IMR-90 (cell line): ENCODE measurements at regions not wholly inside any gene's neighbourhood (a gene's known extent, or its start where the extent isn't known, plus 50 kb on each side); places are given as distances from the start of the nearest gene placed in this dataset.

Experiments
- ATAC-seq: fragments of 200-7000 bp; cut with Tn5 transposase; 2 replicates; pipeline ENCODE4 v1.9.1; 2020; ENCODE audit warnings: low read depth, mild to moderate bottlenecking, moderate library complexity
- BruUV-seq: library from RNA; stranded (reverse); fragments of 400-500 nt; replicated peaks from 2 replicates; lab custom pipeline; 2021; lab: Mats Ljungman, UMichigan
- CTCF ChIA-PET: fragments of 300-600 bp; formaldehyde crosslinking; extraction: SDS; loops from one replicate; lab custom pipeline; 2021; ENCODE audit warnings: antibody characterized with exemption; lab: Yijun Ruan, JAX
- POLR2A ChIA-PET: fragments of 300-600 bp; sonication (Branson Sonifier 250); formaldehyde crosslinking; loops from one replicate; lab custom pipeline; 2022; ENCODE audit warnings: antibody characterized with exemption; ENCODE audit not compliant: unreplicated experiment; lab: Charles Lee
- DNase-seq: peaks from one replicate; pipeline ENCODE4 v3.0.0; 2013
- H2AFZ ChIP-seq: replicated peaks from 2 replicates; pipeline ENCODE3; 2013; ENCODE audit warnings: low read length, mild to moderate bottlenecking; ENCODE audit not compliant: poor library complexity
- H2AK5ac ChIP-seq: 2 replicates; pipeline ENCODE4 v1.6.1; 2013; ENCODE audit warnings: low read depth, low read length, inconsistent platforms
- H2AK9ac ChIP-seq: replicated peaks from 2 replicates; pipeline ENCODE3; 2013; ENCODE audit warnings: mild to moderate bottlenecking, low read depth, low read length, moderate library complexity; ENCODE audit not compliant: poor library complexity
- H2BK120ac ChIP-seq: 2 replicates; pipeline ENCODE4 v1.6.1; 2013; ENCODE audit warnings: low read depth, low read length, inconsistent platforms
- H2BK15ac ChIP-seq: 3 replicates; pipeline ENCODE4 v1.6.1; 2013; ENCODE audit warnings: low read depth, low read length, inconsistent platforms
- H2BK20ac ChIP-seq: 2 replicates; pipeline ENCODE4 v1.6.1; 2013; ENCODE audit warnings: low read depth, mild to moderate bottlenecking, inconsistent platforms, low read length, moderate library complexity
- H2BK5ac ChIP-seq: 2 replicates; pipeline ENCODE4 v1.6.1; 2013; ENCODE audit warnings: mild to moderate bottlenecking, low read depth, low read length, inconsistent platforms; ENCODE audit not compliant: poor library complexity, severe bottlenecking
- H3K14ac ChIP-seq: replicated peaks from 2 replicates; pipeline ENCODE4 v1.6.1; 2013; ENCODE audit warnings: low read depth, low read length, inconsistent platforms
- H3K18ac ChIP-seq: 2 replicates; pipeline ENCODE4 v1.6.1; 2013; ENCODE audit warnings: low read depth, low read length, control low read depth
- H3K23ac ChIP-seq: 2 replicates; pipeline ENCODE4 v1.6.1; 2013; ENCODE audit warnings: low read depth, low read length, inconsistent platforms
- H3K27ac ChIP-seq: 2 replicates; pipeline ENCODE4 v1.5.1; 2013; ENCODE audit warnings: mild to moderate bottlenecking, control low read depth, low read length; ENCODE audit not compliant: insufficient read depth
- H3K27me3 ChIP-seq: 2 replicates; pipeline ENCODE4 v1.6.1; 2013; ENCODE audit warnings: low read length; ENCODE audit not compliant: control insufficient read depth, insufficient read depth
- H3K36me3 ChIP-seq: 2 replicates; pipeline ENCODE4 v1.6.1; 2013; ENCODE audit warnings: low read length, mixed read lengths; ENCODE audit not compliant: control insufficient read depth, insufficient read depth
- H3K4ac ChIP-seq: 2 replicates; pipeline ENCODE4 v1.6.1; 2013; ENCODE audit warnings: low read depth, low read length, inconsistent platforms
- H3K4me1 ChIP-seq: 2 replicates; pipeline ENCODE4 v1.6.1; 2013; ENCODE audit warnings: low read length, mixed read lengths; ENCODE audit not compliant: control insufficient read depth, insufficient read depth
- H3K4me2 ChIP-seq: 2 replicates; pipeline ENCODE4 v1.6.1; 2013; ENCODE audit warnings: low read depth, mild to moderate bottlenecking, control low read depth, low read length, moderate library complexity
- H3K4me3 ChIP-seq: 2 replicates; pipeline ENCODE4 v1.5.1; 2013; ENCODE audit warnings: low read depth, mild to moderate bottlenecking, control low read depth, low read length, moderate library complexity; ENCODE audit not compliant: insufficient read depth
- H3K56ac ChIP-seq: 2 replicates; pipeline ENCODE4 v1.6.1; 2013; ENCODE audit warnings: low read length, inconsistent platforms; ENCODE audit not compliant: insufficient read depth; ENCODE audit errors: extremely low read depth
- H3K79me1 ChIP-seq, 2 experiments: 2 replicates each; pipeline ENCODE4 v1.6.1; 2013; ENCODE audit warnings: low read length in 2 of 2, inconsistent platforms in 1 of 2, low read depth in 1 of 2
- H3K9ac ChIP-seq: 2 replicates; pipeline ENCODE4 v1.6.1; 2013; ENCODE audit warnings: low read depth, low read length, control low read depth
- H3K9me1 ChIP-seq: 2 replicates; pipeline ENCODE4 v1.6.1; 2013; ENCODE audit warnings: low read length, inconsistent platforms; ENCODE audit not compliant: insufficient read depth
- H3K9me3 ChIP-seq: 2 replicates; pipeline ENCODE4 v1.6.1; 2013; ENCODE audit warnings: low read length; ENCODE audit not compliant: control insufficient read depth, insufficient read depth
- H4K20me1 ChIP-seq: 2 replicates; pipeline ENCODE4 v1.6.1; 2013; ENCODE audit warnings: low read length, inconsistent platforms; ENCODE audit not compliant: insufficient read depth
- H4K5ac ChIP-seq: 2 replicates; pipeline ENCODE4 v1.6.1; 2013; ENCODE audit warnings: mild to moderate bottlenecking, low read depth, low read length, control low read depth
- H4K8ac ChIP-seq, 2 experiments: 2 replicates each; pipeline ENCODE4 v1.6.1; 2013; ENCODE audit warnings: low read depth in 2 of 2, low read length in 2 of 2, control low read depth in 1 of 2, inconsistent platforms in 1 of 2
- H4K91ac ChIP-seq: 2 replicates; pipeline ENCODE4 v1.6.1; 2013; ENCODE audit warnings: low read depth, low read length, inconsistent platforms; ENCODE audit not compliant: insufficient read depth
- CEBPB ChIP-seq: IDR thresholded peaks from 2 replicates; pipeline ENCODE4 v1.6.1; 2012; ENCODE audit warnings: low read depth, low read length, improper control_type of control experiment
- CHD1 ChIP-seq: IDR thresholded peaks from 2 replicates; pipeline ENCODE4 v1.6.1; 2012; ENCODE audit warnings: low read depth, low read length, improper control_type of control experiment
- MAZ ChIP-seq: IDR thresholded peaks from 2 replicates; pipeline ENCODE4 v1.6.1; 2012; ENCODE audit warnings: low read depth, mild to moderate bottlenecking, low read length, improper control_type of control experiment, moderate library complexity, borderline replicate concordance
- NFE2L2 ChIP-seq: fragments of 150-350 bp; IDR thresholded peaks from 2 replicates; pipeline ENCODE4 v1.6.1; 2016; ENCODE audit warnings: low read depth, mild to moderate bottlenecking, low read length
- RAD21 ChIP-seq: IDR thresholded peaks from 2 replicates; pipeline ENCODE4 v1.6.1; 2012; ENCODE audit warnings: low read length, improper control_type of control experiment
- RCOR1 ChIP-seq: IDR thresholded peaks from 2 replicates; pipeline ENCODE4 v1.6.1; 2012; ENCODE audit warnings: mild to moderate bottlenecking, low read length, improper control_type of control experiment; ENCODE audit not compliant: insufficient replicate concordance
- RFX5 ChIP-seq: IDR thresholded peaks from 2 replicates; pipeline ENCODE4 v1.8.0; 2012; ENCODE audit warnings: low read depth, mild to moderate bottlenecking, low read length, moderate library complexity
- WGBS, 2 experiments: methylation state at CpG; one replicate each; pipeline versions ENCODE4 v1.1.5 to v1.1.7; 2013; ENCODE audit warnings: missing lambda C conversion rate in 2 of 2; ENCODE audit not compliant: insufficient read length in 1 of 2; ENCODE audit errors: extremely low coverage in 2 of 2; 5-methylcytosine and 5-hydroxymethylcytosine counted together
- dilution Hi-C: fragments of 300-500 bp; cut with HindIII; formaldehyde crosslinking; loops from one replicate; pipeline ENCODE4 v1.14.3; 2018; ENCODE audit warnings: low sequenced_read_pairs; ENCODE audit not compliant: unreplicated experiment
- in situ Hi-C: fragments of 300-500 bp; cut with MboI; formaldehyde crosslinking; loops from 3 replicates; pipeline ENCODE4 v1.14.3; 2019; ENCODE audit warnings: low sequenced_read_pairs, inconsistent platforms, mixed read lengths
- intact Hi-C: fragments of 100-400 bp; cut with micrococcal nuclease; formaldehyde crosslinking; loops from 2 replicates; pipeline ENCODE4 v1.10.0; 2022

GRCh38 chr13:37175996-37176395 lies 70.5 kb upstream of the CSNK1A1L start:
- Histone ChIP-seq H3K4me3 (no peak overlapping the region), H2BK20ac (peak overlapping the region; percentile 85), H3K18ac (peak overlapping the region; percentile 94; the same call in 1 of the 2 replicates), H4K8ac (peak overlapping the region; percentile 30 to 72; a peak in 3 of 4 replicates), H4K91ac (no peak overlapping the region), H3K27me3 (no peaks in the 10 kb centered on the region), H2BK120ac (peak overlapping the region; percentile 86; the same call in 1 of the 2 replicates), H2AK9ac (no peak overlapping the region), H3K23ac (no peak overlapping the region; the same call in 1 of the 2 replicates), H3K4me2 (peak overlapping the region; percentile 65; the same call in 1 of the 2 replicates), H3K9me3 (no peaks in the 10 kb centered on the region), H4K20me1 (no peaks in the 10 kb centered on the region), H3K56ac (peak overlapping the region; percentile 29), H2AK5ac (no peak overlapping the region; the same call in 1 of the 2 replicates), H2BK5ac (peak overlapping the region; percentile 89), H3K9me1 (no peaks in the 10 kb centered on the region), H3K4ac (peak overlapping the region; percentile 49; the same call in 1 of the 2 replicates), H3K36me3 (no peaks in the 10 kb centered on the region), H3K14ac (peak overlapping the region; percentile 10), H2AFZ (no peak overlapping the region), H3K27ac (peak overlapping the region; percentile 66; the same call in 1 of the 2 replicates), H3K4me1 (peaks cover 9% of the 10 kb centered on the region), H2BK15ac (peak overlapping the region; percentile 89), H3K9ac (no peak overlapping the region), H4K5ac (peak overlapping the region; percentile 70; the same call in 1 of the 2 replicates), H3K79me1 (no peaks in the 10 kb centered on the region)
- WGBS, 2 experiments, result no CpG with 5 or more reads among the region's 2 CpGs
- intact Hi-C loops (no loop called here), dilution Hi-C loops (no loop called here), in situ Hi-C loops (no loop called here)
- ATAC-seq (peak; percentile 59), DNase-seq (peak; percentile 92)
- no TSS peak for BruUV-seq
- TF ChIP-seq CEBPB (peak; percentile 94), CHD1 (no peak), MAZ (no peak), NFE2L2 (no peak), RCOR1 (no peak), RFX5 (no peak), RAD21 (no peak)
- POLR2A ChIA-PET, result interaction anchor here (0.6 kb wide), 1 partner anchor 21 kb away, joined by 4 read pairs; no protein-coding TSS in a partner anchor
- CTCF ChIA-PET, result no interaction called here
